NCI-H2107 (cell line): ENCODE measurements at regions not wholly inside any gene's neighbourhood (a gene's known extent, or its start where the extent isn't known, plus 50 kb on each side); places are given as distances from the start of the nearest gene placed in this dataset.
"Not testable (repeated sequence)": the region's sequence is repeated elsewhere in the genome, so short reads cannot be mapped to it uniquely, and the experiment has no call there.

Source experiments
- DNase-seq: peaks from one replicate; lab custom pipeline; 2025; lab: John Stamatoyannopoulos, UW

GRCh38 chr2:167792126-167792525, 455.3 kb downstream of the STK39 start:
- no peak for DNase-seq

DNA sequence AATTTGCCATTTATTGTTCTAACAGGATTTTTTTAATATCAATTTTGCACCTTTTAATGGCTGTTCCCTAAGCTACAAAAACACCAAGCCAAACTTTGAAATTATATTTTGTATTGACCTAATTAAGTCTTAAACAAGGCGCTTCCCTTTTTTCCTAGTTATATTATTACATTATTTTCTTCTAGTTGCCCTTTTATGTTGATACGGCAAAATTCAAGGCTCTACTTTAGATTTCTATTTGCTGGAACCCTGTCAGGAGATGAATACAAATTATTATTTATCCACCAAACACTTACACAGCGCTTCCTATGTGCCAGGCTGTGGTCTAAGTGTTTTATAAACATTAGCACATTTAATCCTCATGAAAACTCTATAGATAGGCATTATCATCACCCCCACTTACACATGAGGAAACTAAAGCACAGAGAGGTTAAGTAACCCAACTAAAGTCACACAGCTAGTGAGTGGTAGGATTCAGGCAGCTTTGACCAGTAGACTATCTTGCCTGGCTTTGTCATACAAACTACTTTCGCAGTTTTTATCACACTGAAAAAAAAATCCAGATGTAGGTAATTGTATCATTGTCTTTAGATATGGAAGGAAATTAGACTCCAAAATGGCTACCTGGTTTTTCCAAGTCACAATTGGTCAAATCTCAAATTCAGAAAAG, 456.5 kb downstream of the STK39 start:
- no peak for DNase-seq

DNA sequence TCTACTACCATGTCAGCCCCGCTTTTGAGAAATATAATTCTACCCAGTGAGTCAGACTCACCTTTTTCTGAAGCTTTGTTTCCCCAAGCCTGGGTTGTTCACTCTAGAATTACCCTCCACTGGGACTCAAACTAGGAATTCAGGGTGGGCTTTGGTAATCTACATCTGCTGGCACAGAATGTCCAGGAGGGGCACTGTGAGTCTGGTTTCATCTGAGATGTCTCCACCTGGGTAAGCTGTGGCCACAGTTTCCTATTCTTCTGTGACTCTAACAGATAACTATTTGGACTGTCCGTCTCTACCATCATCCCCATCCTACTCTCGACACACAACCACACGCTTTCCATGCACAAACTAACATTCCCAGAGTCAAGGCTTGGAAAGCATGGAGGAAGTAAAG, 457.2 kb downstream of the STK39 start:
- no peak for DNase-seq

- no peak for DNase-seq
Observed at GRCh38 chr2:167787562-167787961, 459.8 kb downstream of the STK39 start.

GRCh38 chr2:167787021-167787420, 460.4 kb downstream of the STK39 start:
- DNase-seq = no peak

DNA sequence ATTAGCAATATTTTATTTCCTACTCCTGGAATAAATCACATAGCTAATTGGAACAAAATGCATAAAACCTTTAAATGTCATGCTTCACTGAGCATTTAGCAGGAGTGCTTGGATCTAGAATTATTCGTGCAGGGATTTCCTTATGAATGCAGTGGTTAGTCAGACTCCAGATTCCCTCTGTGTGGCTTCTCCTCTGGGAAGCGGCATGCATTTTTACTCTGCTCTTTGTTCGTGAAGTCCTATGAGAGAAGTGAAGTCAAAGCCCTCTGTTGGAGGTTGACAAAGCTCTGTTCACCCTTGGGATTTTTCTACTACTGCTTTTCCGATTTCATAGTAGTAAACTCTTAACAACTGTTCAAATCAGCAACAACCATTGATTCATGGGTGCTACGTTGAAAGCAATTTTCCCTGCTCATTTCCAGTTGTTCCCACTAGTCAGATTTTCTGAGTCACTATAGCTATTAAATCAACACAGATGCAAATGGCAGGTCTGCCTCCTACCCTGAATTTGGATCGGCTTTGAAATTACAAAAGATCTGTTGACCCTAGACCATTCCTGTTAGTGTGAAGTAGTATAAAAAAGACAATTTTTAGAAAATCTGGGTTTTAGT, 461.7 kb downstream of the STK39 start:
- DNase-seq = no peak

- DNase-seq = no peak
Observed at GRCh38 chr2:167784084-167784425, 463.3 kb downstream of the STK39 start.

- no peak for DNase-seq
Observed at GRCh38 chr2:167783261-167784083, 463.9 kb downstream of the STK39 start.

DNA sequence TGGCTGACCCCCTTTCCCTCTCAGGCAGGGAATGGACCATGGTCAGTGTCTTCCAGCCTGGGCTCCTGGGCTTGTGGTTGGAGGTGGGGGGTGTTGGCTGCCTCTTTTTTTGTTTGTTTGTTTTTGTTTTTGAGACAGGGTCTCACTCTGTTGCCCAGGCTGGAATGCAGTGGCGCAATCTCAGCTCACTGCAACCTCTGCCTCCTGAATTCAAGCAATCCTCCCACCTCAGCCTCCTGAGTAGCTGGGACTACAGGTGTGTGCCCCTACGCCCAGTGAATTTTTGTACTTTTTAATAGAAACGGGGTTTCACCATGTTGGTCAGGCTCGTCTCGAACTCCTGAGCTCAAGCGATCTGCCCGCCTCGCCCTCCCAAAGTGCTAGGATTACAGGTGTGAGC, 465.8 kb downstream of the STK39 start:
- not testable (repeated sequence) for DNase-seq

DNA sequence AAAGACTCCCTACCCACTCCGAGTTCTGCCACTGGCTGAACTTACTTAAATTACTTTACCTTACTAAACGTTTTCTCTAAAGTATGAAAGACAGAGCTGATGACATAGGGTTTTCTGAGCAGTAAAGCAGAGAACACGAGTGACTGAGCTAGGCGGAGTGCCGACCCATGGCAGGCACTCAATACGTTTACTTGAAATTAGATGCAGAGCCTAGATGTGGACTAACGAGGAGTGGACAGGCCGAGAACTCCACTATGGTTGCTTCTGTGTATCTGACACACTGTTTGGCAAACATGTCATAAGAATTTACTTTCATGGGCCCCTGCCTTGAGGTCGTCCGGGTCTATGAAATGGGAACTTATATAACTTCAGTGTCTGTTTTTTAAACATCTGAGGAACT, 471.0 kb downstream of the STK39 start:
- no peak for DNase-seq

- no peak for DNase-seq
Observed at GRCh38 chr2:167771628-167772027, 475.8 kb downstream of the STK39 start.

DNA sequence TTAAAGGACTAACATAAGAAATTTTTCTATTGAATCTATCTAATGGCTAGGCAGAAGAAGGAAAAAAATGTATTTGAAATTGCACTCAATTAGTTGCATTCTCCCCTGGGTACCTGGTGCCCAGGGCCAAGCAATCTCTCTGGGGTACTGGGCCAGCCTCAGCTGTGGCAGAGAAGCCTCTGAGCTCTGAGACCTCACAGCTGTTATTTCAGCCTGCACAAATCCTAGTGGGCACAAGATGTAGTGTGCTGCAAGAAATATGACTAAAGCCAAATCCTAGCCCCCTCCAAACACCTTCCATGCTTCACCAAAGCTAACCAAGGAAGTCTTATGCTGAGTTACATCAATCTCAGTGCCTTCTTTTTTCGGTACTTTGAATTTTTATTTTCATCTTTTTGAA, 478.4 kb downstream of the STK39 start:
- DNase-seq = no peak

DNA sequence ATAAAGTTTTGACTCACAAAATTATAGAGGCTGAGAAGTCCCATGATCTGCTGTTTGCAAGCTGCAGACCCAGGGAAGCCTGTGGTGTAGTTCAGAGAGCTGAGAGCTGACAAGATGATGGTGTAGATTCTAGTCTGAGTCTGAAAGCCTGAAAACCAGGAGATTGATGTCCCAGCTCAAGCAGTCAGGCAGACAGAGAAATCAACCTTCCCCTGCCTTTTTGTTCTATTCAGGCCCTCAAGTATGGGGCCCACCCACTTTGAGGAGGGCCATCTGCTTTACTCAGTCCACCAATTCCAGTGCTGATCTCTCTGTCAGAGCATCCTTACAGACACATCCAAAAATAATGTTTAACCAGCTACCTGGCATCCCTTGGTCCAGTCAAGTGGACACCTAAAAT, 479.6 kb downstream of the STK39 start:
- no peak for DNase-seq

DNA sequence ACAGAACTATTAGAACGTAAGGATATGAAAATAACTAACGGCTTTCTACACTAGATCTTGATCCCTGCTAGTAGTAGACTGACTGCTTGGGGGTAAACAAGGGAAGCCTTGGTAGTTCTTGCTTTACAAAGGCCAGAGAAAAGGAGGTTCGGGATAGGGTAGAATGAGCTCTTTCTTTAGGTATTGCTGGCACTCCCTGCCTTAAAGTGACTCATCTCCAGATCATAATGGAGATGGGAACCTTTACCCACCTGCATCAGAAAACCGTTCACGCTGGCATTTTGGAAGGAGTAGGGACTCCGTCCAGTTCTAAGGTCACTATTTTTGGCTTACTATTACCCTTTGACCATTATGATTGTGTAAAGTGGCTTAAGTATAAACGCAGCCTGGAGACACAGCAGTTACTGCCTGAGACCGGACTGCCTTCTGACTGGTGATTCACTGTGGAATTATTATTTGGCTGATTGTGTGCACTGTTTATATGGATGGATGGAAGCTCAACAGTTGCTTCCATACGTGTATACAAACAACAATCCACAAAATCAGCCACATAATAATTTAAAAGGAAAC, 482.5 kb downstream of the STK39 start:
- DNase-seq = no peak

GRCh38 chr2:167761465-167762136, 485.8 kb downstream of the STK39 start:
- DNase-seq = no peak

- no peak for DNase-seq
Observed at GRCh38 chr2:167759531-167759930, 487.9 kb downstream of the STK39 start.

DNA sequence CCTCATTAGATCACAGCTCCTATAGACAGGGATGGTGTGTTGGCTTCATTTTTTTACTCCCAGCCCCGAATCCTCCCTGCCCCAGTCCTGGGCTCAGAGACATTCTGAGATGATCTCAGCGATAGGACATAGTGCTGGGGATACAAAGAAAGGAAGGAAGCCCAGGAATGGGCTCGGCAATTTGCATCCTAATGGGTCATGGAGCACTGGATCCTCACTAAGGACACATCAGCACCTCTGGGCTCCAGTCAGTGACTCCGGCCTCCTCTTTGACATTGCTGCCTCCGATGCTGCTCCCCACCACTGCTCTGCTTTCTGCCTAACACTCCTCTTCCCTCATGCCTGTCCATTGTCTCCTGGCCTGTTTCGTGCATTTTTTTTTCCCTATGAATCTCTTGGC, 489.1 kb downstream of the STK39 start:
- DNase-seq = no peak

DNA sequence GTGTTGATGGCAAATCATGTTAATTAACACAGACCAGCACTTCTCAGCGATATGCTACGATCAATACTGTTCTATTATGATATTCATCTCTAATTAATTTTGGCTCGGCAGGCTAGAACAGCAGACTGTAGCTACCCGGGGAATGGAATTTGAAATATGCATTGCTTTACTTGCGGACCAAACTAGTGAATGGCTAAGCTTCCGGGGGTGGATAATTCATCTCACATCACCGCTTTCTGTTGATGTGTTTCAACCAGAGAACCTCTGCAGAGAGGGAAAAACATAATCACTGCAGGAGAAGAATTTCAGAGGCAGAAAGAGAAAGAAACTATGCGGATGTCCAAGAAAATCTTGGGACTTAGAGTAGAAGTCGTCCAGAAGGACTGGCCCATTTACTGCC, 490.9 kb downstream of the STK39 start:
- no peak for DNase-seq

DNA sequence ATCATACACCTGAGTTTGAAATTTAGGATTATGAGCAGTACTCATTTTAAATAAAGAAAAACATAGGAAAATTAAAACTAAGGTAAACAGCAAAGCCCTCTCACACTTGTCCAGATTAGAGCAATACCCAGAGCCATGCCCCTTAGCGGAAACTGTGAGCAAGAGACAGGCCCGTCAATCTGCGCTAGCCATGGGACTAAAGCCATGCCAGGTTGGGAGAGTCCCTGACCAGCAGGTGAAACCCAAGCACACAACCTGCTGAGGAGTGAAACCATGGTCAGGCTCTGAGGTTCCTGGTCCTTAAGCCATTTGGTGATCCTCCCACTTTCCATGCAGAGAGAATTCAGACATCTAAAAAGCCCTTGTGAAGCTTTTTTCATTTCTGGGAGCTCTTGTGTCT, 494.3 kb downstream of the STK39 start:
- DNase-seq = no peak

- DNase-seq = no peak
Observed at GRCh38 chr2:167752734-167753133, 494.7 kb downstream of the STK39 start.

DNA sequence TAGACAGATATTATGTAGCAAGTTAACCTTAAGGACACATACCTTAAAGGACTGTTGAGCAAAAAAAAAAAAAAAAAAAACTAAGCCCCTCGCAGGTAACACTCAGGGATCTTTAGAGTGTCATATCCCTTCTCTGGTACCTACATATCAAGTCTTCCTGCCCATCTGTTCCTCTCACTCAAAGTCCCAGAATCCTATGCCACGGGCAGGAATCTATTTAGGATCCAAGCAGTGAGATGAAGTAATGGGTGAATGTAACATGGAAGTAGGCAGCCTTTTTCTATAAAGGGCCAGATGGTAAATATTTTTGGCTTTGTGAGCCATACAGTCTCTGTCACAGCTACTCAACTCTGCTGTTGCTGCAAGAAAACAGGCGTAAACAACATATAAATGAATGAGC, 496.7 kb downstream of the STK39 start:
- no peak for DNase-seq

DNA sequence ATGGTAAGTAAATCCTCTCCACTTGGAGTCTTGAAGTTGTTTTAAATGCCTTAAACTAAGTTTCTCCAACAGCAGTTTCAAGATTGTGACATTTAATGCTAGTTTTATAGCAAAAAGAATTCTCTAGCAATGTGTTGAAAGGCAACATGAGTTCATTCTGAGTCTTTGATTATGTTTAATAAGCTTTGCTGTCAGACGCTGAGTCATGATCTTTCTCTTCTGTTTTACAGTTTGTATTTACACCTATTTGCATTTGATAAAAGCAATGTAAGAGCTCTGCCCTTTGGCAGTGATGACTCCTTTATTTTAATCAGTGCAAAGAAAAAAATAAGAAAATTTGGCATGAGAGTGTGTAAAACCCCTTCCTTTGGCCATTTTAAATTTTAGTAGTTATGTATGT, 497.7 kb downstream of the STK39 start:
- no peak for DNase-seq

DNA sequence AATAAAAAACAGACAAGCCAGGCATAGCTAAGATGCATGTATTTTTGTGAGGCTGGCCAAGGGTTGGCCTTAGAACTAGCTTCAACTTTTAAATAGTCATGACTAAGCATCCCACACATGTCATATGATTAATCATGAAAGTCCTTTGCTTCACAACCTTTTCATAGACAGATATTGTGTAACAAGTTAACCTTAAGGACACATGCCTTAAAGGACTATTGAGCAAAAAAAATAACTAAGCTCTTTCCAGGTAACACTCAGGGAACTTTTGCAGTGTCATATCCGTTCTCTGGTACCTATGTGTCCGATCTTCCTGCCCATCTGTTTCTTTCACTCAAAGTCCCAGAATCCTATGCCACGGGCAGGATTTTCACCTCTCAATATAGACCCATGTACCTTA, 498.4 kb downstream of the STK39 start:
- no peak for DNase-seq
